SK-N-MC (cell line): ENCODE measurements at regions not wholly inside any gene's neighbourhood (a gene's known extent, or its start where the extent isn't known, plus 50 kb on each side); places are given as distances from the start of the nearest gene placed in this dataset.
"Not testable (repeated sequence)": the region's sequence is repeated elsewhere in the genome, so short reads cannot be mapped to it uniquely, and the experiment has no call there.

Source experiments
- EZH2 ChIP-seq: fragments of 200-600 bp; sonication (generic); IDR thresholded peaks from one replicate; pipeline ENCODE4 v1.6.1; 2017; ENCODE audit warnings: antibody characterized with exemption
- FOXP2 ChIP-seq: optimal IDR thresholded peaks from 2 replicates; pipeline ENCODE3; 2011; ENCODE audit warnings: mild to moderate bottlenecking, moderate library complexity; ENCODE audit not compliant: insufficient read depth; ENCODE audit errors: extremely low read length, control extremely low read depth
- POLR2AphosphoS5 ChIP-seq: IDR thresholded peaks from 2 replicates; pipeline ENCODE4 v1.6.1; 2012; ENCODE audit warnings: mild to moderate bottlenecking, low read depth, low read length, borderline replicate concordance

- TF ChIP-seq POLR2AphosphoS5, EZH2, FOXP2: not testable (repeated sequence)
Measured at GRCh38 chr6:26795474-26796307, 136.1 kb upstream of the ZNF322 start.
